ENCODE measurements at regions not wholly inside any gene's neighbourhood (a gene's known extent, or its start where the extent isn't known, plus 50 kb on each side); places are given as distances from the start of the nearest gene placed in this dataset.

GRCh38 chr22:27084130-27084529, 426.7 kb downstream of the MIAT start:
- no peaks in the 10 kb centered on the region for H3K36me3 Mint-ChIP-seq (ENCODE audit: insufficient read depth)
- H3K9me3 Mint-ChIP-seq (ENCODE audit: low read depth), result no peaks in the 10 kb centered on the region
- TF ChIP-seq, protein P1, sequence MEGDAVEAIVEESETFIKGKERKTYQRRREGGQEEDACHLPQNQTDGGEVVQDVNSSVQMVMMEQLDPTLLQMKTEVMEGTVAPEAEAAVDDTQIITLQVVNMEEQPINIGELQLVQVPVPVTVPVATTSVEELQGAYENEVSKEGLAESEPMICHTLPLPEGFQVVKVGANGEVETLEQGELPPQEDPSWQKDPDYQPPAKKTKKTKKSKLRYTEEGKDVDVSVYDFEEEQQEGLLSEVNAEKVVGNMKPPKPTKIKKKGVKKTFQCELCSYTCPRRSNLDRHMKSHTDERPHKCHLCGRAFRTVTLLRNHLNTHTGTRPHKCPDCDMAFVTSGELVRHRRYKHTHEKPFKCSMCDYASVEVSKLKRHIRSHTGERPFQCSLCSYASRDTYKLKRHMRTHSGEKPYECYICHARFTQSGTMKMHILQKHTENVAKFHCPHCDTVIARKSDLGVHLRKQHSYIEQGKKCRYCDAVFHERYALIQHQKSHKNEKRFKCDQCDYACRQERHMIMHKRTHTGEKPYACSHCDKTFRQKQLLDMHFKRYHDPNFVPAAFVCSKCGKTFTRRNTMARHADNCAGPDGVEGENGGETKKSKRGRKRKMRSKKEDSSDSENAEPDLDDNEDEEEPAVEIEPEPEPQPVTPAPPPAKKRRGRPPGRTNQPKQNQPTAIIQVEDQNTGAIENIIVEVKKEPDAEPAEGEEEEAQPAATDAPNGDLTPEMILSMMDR (IDR thresholded peaks at IDR 0.05; ENCODE audit: unreplicated experiment), result no peak
- no peak overlapping the region for H3K4me3 Mint-ChIP-seq (ENCODE audit: low read depth)
- H3K27me3 Mint-ChIP-seq, result peaks cover 43% of the 10 kb centered on the region
- H3K27ac Mint-ChIP-seq, result no peak overlapping the region
- no peaks in the 10 kb centered on the region for H3K4me1 Mint-ChIP-seq (ENCODE audit: low read depth)
- DNase-seq (ENCODE audit: low spot score, unreplicated experiment), result no peak

- TF ChIP-seq, protein P1 (IDR thresholded peaks at IDR 0.05; ENCODE audit: unreplicated experiment), result no peak
- no peak overlapping the region for H3K4me3 Mint-ChIP-seq (ENCODE audit: low read depth)
- H3K27me3 Mint-ChIP-seq, result peaks cover 31% of the 10 kb centered on the region
- no peaks in the 10 kb centered on the region for H3K36me3 Mint-ChIP-seq (ENCODE audit: insufficient read depth)
- no peak overlapping the region for H3K27ac Mint-ChIP-seq
- H3K9me3 Mint-ChIP-seq (ENCODE audit: low read depth), result no peaks in the 10 kb centered on the region
- no peaks in the 10 kb centered on the region for H3K4me1 Mint-ChIP-seq (ENCODE audit: low read depth)
- no peak for DNase-seq (ENCODE audit: low spot score, unreplicated experiment)
Measured at GRCh38 chr22:27086080-27087044, 429.0 kb downstream of the MIAT start.

DNA sequence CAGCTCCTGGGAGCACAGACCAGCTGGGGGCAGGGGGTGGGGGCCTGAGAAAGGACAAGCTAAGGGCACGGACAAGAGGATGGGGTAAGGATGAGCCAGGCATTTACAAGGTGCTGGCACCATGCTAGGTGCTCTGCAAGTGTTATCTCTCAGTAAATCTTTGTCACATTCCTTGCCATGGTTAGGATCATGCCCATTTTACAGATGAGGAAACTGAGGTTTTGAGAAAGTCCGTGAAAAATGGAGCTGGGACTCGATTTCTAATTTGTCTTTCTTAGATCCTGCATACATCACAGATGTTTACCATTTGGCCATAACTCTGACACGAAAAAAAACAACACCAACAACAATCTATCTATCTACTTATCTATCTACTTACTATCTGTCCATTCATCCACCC, 429.7 kb downstream of the MIAT start:
- TF ChIP-seq, protein P1 (IDR thresholded peaks at IDR 0.05; ENCODE audit: unreplicated experiment), result no peak
- H3K4me1 Mint-ChIP-seq (ENCODE audit: low read depth), result no peaks in the 10 kb centered on the region
- no peak for DNase-seq (ENCODE audit: low spot score, unreplicated experiment)
- H3K9me3 Mint-ChIP-seq (ENCODE audit: low read depth), result no peaks in the 10 kb centered on the region
- H3K27ac Mint-ChIP-seq, result no peak overlapping the region
- H3K36me3 Mint-ChIP-seq (ENCODE audit: insufficient read depth), result no peaks in the 10 kb centered on the region
- no peak overlapping the region for H3K4me3 Mint-ChIP-seq (ENCODE audit: low read depth)
- H3K27me3 Mint-ChIP-seq, result peaks cover 26% of the 10 kb centered on the region

- Mint-ChIP-seq H3K9me3 (ENCODE audit: low read depth) (no peaks in the 10 kb centered on the region), H3K36me3 (ENCODE audit: insufficient read depth) (no peaks in the 10 kb centered on the region), H3K4me3 (ENCODE audit: low read depth) (no peak overlapping the region), H3K27me3 (peaks cover 22% of the 10 kb centered on the region), H3K27ac (no peak overlapping the region), H3K4me1 (ENCODE audit: low read depth) (no peaks in the 10 kb centered on the region)
- TF ChIP-seq, protein P1 (IDR thresholded peaks at IDR 0.05; ENCODE audit: unreplicated experiment), result no peak
- no peak for DNase-seq (ENCODE audit: low spot score, unreplicated experiment)
Measured at GRCh38 chr22:27088026-27088425, 430.6 kb downstream of the MIAT start.

DNA sequence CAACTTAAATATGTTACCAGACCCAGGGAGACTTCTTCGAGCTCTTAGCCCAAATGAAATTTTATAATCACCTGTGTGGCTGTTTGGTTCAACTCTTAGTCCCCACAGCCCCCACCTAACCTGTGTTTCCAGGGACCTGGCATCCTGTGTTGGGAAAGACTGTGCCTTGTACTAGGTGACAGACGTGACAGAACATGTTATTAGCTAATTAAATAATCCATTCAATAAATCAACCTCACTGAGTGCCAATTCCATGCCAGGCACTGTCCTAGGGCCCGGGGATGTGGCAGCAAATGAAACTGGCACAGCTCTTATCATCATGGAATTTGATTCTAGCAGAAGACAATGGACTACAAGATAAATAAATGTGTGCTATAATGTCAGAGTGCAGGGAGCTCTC, 431.9 kb downstream of the MIAT start:
- Mint-ChIP-seq H3K4me3 (ENCODE audit: low read depth) (no peak overlapping the region), H3K27ac (no peak overlapping the region), H3K9me3 (ENCODE audit: low read depth) (no peaks in the 10 kb centered on the region), H3K36me3 (ENCODE audit: insufficient read depth) (no peaks in the 10 kb centered on the region), H3K27me3 (peaks cover 22% of the 10 kb centered on the region), H3K4me1 (ENCODE audit: low read depth) (no peaks in the 10 kb centered on the region)
- DNase-seq (ENCODE audit: low spot score, unreplicated experiment), result no peak
- TF ChIP-seq, protein P1 (IDR thresholded peaks at IDR 0.05; ENCODE audit: unreplicated experiment), result no peak

Measured in progenitor cell of endocrine pancreas (in vitro differentiated cells).